ENCODE measurements at regions not wholly inside any gene's neighbourhood (a gene's known extent, or its start where the extent isn't known, plus 50 kb on each side); places are given as distances from the start of the nearest gene placed in this dataset.

- no peak for DNase-seq
- Mint-ChIP-seq H3K27me3 (ENCODE audit: unreplicated experiment) (peaks cover 8% of the 10 kb centered on the region), H3K9me3 (ENCODE audit: unreplicated experiment) (peaks cover 23% of the 10 kb centered on the region)
Observed at GRCh38 chr2:136219963-136220362, 102.0 kb upstream of the CXCR4 start.

GRCh38 chr2:136219341-136219740 lies 101.4 kb upstream of the CXCR4 start:
- Mint-ChIP-seq H3K4me1 (ENCODE audit: low read depth, unreplicated experiment) (peaks cover 65% of the 10 kb centered on the region), H3K27me3 (ENCODE audit: unreplicated experiment) (peaks cover 8% of the 10 kb centered on the region), H3K27ac (ENCODE audit: unreplicated experiment) (peak overlapping the region; percentile 99), H3K4me3 (ENCODE audit: unreplicated experiment) (peak overlapping the region; percentile 74), H3K36me3 (ENCODE audit: unreplicated experiment) (peaks cover 4% of the 10 kb centered on the region), H3K9me3 (ENCODE audit: unreplicated experiment) (peaks cover 23% of the 10 kb centered on the region)
- TF ChIP-seq, protein P1, sequence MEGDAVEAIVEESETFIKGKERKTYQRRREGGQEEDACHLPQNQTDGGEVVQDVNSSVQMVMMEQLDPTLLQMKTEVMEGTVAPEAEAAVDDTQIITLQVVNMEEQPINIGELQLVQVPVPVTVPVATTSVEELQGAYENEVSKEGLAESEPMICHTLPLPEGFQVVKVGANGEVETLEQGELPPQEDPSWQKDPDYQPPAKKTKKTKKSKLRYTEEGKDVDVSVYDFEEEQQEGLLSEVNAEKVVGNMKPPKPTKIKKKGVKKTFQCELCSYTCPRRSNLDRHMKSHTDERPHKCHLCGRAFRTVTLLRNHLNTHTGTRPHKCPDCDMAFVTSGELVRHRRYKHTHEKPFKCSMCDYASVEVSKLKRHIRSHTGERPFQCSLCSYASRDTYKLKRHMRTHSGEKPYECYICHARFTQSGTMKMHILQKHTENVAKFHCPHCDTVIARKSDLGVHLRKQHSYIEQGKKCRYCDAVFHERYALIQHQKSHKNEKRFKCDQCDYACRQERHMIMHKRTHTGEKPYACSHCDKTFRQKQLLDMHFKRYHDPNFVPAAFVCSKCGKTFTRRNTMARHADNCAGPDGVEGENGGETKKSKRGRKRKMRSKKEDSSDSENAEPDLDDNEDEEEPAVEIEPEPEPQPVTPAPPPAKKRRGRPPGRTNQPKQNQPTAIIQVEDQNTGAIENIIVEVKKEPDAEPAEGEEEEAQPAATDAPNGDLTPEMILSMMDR (IDR thresholded peaks at IDR 0.05; ENCODE audit: partially characterized antibody, unreplicated experiment) = no peak
- no peak for DNase-seq

More at GRCh38 chr2:136219963-136220362, 102.0 kb upstream of the CXCR4 start:
- peaks cover 4% of the 10 kb centered on the region for H3K36me3 Mint-ChIP-seq (ENCODE audit: unreplicated experiment)
- TF ChIP-seq, protein P1 (IDR thresholded peaks at IDR 0.05; ENCODE audit: partially characterized antibody, unreplicated experiment) = no peak
- peak overlapping the region; percentile 74 for H3K4me3 Mint-ChIP-seq (ENCODE audit: unreplicated experiment)
- peaks cover 69% of the 10 kb centered on the region for H3K4me1 Mint-ChIP-seq (ENCODE audit: low read depth, unreplicated experiment)
- H3K27ac Mint-ChIP-seq (ENCODE audit: unreplicated experiment) = peak overlapping the region; percentile 99

DNA sequence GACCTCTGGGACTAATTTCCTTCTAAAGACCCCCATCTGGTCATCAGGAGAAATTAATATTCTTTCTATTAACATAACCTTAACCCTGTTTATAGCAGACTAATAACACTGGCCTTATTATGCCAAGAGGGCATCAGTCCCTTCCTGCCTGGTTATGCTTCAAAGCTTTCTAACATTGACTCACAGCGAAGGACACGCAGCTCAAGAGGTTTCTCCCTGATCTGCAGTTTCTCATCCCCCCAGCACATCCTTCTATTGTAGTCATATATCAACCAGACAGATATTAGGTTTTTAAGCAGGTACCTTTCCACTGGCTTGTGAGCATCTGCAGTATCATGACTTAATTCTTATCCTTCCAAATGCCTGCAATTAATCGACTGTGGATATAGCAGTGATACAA lies 100.0 kb upstream of the CXCR4 start:
- H3K4me1 Mint-ChIP-seq (ENCODE audit: low read depth, unreplicated experiment) = peaks cover 65% of the 10 kb centered on the region
- no peak overlapping the region for H3K4me3 Mint-ChIP-seq (ENCODE audit: unreplicated experiment)
- TF ChIP-seq, protein P1 (IDR thresholded peaks at IDR 0.05; ENCODE audit: partially characterized antibody, unreplicated experiment) = no peak
- peaks cover 11% of the 10 kb centered on the region for H3K36me3 Mint-ChIP-seq (ENCODE audit: unreplicated experiment)
- H3K27me3 Mint-ChIP-seq (ENCODE audit: unreplicated experiment) = peaks cover 7% of the 10 kb centered on the region
- no peak for DNase-seq
- H3K27ac Mint-ChIP-seq (ENCODE audit: unreplicated experiment) = peak overlapping the region; percentile 99
- peaks cover 14% of the 10 kb centered on the region for H3K9me3 Mint-ChIP-seq (ENCODE audit: unreplicated experiment)

DNA sequence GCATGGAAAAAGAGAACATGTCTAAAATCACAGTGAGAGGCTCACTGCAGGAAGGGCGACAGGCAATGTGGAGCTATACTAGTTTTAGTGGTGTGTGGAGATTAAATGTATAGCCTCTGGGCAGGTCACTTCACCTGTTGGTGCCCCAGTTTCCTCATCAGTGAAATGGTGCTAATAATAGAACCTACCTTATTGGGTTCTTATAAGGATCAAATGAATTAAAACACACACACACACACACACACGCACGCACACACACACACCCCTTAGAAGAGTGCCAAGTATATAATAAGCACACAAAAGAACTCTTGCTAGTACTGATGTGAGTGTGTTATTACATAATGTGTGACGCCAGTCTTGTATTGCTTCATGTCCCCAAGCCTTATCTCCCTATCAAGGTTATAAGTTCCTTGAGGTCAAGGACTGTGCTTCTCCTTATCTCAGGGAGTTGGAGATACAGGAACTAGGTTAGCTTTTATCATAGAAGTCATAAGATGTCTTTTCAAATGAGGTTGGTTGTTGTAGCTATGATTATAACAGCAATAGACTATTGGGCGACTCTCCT lies 98.0 kb upstream of the CXCR4 start:
- H3K36me3 Mint-ChIP-seq (ENCODE audit: unreplicated experiment) = peaks cover 11% of the 10 kb centered on the region
- H3K27me3 Mint-ChIP-seq (ENCODE audit: unreplicated experiment) = peaks cover 5% of the 10 kb centered on the region
- TF ChIP-seq, protein P1 (IDR thresholded peaks at IDR 0.05; ENCODE audit: partially characterized antibody, unreplicated experiment) = no peak
- DNase-seq = no peak
- peaks cover 12% of the 10 kb centered on the region for H3K9me3 Mint-ChIP-seq (ENCODE audit: unreplicated experiment)
- H3K4me3 Mint-ChIP-seq (ENCODE audit: unreplicated experiment) = no peak overlapping the region
- peaks cover 53% of the 10 kb centered on the region for H3K4me1 Mint-ChIP-seq (ENCODE audit: low read depth, unreplicated experiment)
- no peak overlapping the region for H3K27ac Mint-ChIP-seq (ENCODE audit: unreplicated experiment)

DNA sequence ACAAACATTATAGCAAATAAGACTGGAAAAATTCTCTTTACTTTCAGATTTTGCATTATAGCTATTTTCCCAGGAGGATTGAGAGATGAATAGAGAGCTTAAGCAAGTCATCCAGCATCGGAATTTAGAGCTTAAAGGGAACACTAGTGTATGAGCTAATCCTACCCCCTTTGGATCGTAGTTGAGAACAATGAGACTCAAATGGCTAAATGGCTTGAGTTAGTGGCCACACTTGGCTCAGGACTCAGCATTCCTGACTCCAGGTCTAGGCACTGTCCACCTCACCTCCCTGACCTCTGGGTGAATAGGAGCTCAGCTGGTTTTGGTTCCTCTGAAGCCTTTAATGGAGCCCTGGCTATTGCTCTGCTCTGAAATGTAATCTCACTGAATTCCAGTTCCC lies 97.5 kb upstream of the CXCR4 start:
- H3K27me3 Mint-ChIP-seq (ENCODE audit: unreplicated experiment) = peaks cover 5% of the 10 kb centered on the region
- TF ChIP-seq, protein P1 (IDR thresholded peaks at IDR 0.05; ENCODE audit: partially characterized antibody, unreplicated experiment) = no peak

More for the DNA sequence above, 97.5 kb upstream of the CXCR4 start:
- no peak overlapping the region for H3K4me3 Mint-ChIP-seq (ENCODE audit: unreplicated experiment)
- DNase-seq = no peak
- H3K4me1 Mint-ChIP-seq (ENCODE audit: low read depth, unreplicated experiment) = peaks cover 50% of the 10 kb centered on the region
- H3K27ac Mint-ChIP-seq (ENCODE audit: unreplicated experiment) = no peak overlapping the region
- peaks cover 12% of the 10 kb centered on the region for H3K9me3 Mint-ChIP-seq (ENCODE audit: unreplicated experiment)
- H3K36me3 Mint-ChIP-seq (ENCODE audit: unreplicated experiment) = peaks cover 15% of the 10 kb centered on the region
